HG03460 (cell line): ENCODE measurements at regions not wholly inside any gene's neighbourhood (a gene's known extent, or its start where the extent isn't known, plus 50 kb on each side); places are given as distances from the start of the nearest gene placed in this dataset.
"Not testable (repeated sequence)": the region's sequence is repeated elsewhere in the genome, so short reads cannot be mapped to it uniquely, and the experiment has no call there.

ENCODE experiments used
- ATAC-seq: cut with Tn5 transposase; IDR thresholded peaks from one replicate; pipeline ENCODE4 v1.9.1; 2021; ENCODE audit not compliant: unreplicated experiment

DNA sequence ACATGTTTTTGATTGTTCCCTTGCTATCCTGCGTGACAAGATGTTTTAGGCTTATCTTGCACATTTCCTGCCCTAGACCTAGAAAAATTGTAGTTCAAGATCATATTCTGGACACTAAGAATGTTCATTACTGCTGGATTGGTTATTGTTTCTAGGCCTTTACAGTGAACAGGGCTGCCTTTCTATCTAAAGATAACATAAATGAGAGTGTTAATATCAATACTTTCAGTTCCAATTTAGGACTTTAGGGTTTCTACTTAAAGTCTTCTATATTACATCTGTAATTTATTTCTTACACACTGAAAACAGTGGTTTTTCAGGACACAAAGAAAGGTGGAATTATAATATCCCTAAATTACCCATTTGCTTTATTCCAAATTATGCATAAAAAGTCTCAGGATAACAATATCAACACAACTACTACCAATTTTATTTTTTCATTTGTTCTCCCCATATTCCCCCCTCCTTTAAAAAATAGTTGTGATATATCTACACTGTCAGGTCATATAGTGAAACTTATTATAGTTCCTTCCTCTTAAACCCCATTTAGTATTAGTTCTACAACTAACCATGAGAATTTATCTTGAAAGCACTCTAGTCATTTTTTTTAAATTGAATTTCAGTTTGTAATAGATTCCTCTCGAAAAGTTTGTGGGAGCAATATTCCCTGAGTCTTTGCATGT is 293.9 kb upstream of the RIOK2 start:
- ATAC-seq = no peak

DNA sequence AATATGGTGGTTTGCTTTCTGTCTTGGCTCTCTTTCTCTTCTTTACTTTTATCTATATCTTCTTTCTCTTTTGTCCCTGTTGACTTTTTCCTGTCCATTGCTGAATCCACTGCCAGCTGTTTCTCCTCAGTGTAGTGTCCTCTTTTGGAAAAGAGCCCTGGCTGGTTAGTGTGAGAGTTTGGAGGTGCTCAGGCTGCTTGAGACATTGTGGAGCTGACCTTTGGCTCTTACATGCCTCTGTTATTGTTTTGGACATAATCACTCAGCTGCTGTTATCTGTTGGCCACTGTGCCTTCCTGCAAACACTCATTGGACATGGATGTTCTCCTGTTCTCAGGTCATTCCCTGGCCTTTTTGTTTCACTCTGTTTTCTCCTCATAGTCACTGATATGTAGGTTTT is 295.4 kb upstream of the RIOK2 start:
- ATAC-seq = no peak

GRCh38 chr5:97480313-97480712 is 297.3 kb upstream of the RIOK2 start:
- no peak for ATAC-seq

GRCh38 chr5:97488126-97488668 is 305.1 kb upstream of the RIOK2 start:
- ATAC-seq = no peak

DNA sequence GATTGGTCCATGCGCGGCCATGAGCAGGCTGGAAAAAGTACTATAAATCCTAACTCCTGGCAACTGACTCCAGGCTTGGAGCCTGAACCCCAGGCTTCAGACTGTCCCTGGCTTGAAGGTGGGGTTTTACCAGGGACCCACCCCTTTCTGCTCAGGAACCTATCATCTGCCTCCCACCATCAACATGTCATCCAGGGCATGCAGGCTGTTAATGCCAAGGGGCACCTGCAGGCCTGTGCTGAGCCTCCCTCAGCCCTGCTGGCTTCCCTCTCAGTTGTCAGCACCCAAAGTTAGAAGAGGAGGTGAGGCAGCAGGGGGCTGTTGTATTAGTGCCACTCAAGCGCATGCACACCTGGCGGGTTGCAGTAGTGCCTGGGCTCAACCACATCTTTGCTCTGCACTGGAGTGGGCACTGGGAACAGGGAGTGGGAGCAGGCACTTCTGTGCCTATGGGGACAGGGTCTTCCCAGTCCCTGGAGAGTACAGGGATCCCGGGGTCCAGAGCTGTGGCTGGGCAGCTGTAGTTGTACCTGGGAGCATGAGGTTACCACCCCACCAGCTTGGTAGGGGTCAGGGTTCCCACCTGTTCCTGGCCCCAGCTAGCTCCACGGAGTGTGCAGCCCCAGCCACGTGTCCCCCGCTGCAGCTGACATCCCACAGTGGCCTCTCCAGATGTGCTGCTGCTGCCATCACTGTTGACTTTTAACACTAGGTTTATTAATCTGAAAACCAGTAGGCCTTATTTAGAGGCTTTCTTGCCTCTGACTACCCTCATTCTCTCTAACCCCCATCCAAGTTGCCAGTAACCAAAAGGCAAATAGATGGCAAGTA is 306.2 kb upstream of the RIOK2 start:
- no peak for ATAC-seq

GRCh38 chr5:97494465-97494864 is 311.4 kb upstream of the RIOK2 start:
- ATAC-seq = no peak

- no peak for ATAC-seq
Observed at GRCh38 chr5:97495301-97495700, 312.3 kb upstream of the RIOK2 start.

- ATAC-seq = no peak
Observed at GRCh38 chr5:97496037-97496436, 313.0 kb upstream of the RIOK2 start.

- ATAC-seq = no peak
Observed at GRCh38 chr5:97498657-97499056, 315.6 kb upstream of the RIOK2 start.

DNA sequence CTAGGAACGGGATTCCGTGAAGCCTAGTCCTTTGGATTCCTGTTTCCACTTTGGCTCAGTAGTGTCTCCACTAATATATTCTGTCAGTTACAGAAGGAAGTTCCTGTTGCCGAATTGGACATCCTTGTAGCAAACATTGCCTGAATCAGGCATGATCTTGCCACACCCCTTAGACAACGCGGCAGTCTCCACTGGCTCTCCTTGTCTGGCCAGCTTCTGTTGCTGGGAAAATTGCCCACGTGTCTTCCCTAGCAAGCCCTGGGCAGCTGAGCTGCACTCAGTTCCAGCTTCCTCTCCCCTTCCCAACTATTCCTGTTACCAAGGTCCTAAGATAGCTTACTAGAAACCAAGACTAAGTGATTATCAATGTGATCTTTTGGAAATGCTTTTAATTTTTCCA is 316.6 kb upstream of the RIOK2 start:
- ATAC-seq = no peak

DNA sequence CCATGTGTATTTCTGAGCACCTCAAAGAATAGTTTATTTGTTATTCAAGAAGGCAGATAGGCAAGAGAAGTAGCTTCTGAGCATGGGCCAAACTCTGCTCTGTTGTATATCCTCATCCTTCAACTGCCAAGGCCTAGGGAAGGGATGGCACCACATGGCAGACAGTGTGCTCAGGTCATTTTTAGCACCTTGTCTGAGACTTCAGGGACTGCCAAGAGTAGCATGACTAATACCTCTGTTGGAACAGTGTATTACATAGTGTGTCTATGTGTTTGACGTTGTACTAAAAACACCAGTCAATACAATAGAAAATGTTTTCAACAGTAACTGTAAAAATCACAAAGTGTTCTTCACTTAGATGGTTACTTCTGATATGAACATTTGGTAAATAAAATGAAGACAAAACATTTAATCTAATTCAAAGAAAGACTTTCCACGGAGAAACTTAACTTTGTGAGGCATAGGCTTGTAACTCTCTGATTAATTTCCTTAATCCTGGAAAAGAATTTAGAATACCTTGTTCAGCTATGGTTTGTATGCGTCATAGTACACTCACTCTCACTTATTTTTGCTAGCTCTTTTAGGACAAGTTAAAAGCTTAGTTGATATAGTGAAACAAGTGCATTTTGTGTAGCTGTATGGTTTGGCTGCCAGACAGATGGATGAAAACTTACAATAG is 318.4 kb upstream of the RIOK2 start:
- ATAC-seq = no peak

- ATAC-seq = no peak
Observed at GRCh38 chr5:97501965-97502305, 318.9 kb upstream of the RIOK2 start.

DNA sequence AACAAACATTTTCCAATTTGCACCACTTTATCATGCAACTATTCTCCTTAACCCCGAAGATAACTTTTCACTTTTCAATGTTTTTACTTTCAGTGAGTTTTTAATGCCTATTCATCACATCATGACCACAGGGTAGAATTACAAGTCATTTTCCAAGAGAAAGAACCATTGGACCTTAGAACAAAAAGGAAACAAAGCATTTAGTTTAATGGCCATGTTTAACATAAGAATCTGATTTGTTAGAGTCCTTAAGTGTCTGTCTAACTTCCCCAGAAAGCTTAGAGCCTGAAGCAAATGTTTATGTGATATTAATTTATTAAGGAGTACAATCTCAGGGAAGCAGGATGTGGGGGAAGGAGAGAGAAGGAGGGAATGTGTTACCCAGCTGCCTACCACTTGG is 325.8 kb upstream of the RIOK2 start:
- ATAC-seq = no peak

DNA sequence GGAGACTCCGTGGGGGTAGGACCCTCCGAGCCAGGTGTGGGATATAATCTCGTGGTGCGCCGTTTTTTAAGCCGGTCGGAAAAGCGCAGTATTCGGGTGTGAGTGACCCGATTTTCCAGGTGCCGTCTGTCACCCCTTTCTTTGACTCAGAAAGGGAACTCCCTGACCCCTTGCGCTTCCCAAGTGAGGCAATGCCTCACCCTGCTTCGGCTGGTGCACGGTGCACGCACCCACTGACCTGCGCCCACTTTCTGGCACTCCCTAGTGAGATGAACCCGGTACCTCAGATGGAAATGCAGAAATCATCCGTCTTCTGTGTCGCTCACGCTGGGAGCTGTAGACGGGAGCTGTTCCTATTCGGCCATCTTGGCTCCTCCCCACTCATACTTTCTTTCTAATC is 336.5 kb upstream of the RIOK2 start:
- ATAC-seq = not testable (repeated sequence)

GRCh38 chr5:97523336-97523735 is 340.3 kb upstream of the RIOK2 start:
- ATAC-seq = not testable (repeated sequence)

DNA sequence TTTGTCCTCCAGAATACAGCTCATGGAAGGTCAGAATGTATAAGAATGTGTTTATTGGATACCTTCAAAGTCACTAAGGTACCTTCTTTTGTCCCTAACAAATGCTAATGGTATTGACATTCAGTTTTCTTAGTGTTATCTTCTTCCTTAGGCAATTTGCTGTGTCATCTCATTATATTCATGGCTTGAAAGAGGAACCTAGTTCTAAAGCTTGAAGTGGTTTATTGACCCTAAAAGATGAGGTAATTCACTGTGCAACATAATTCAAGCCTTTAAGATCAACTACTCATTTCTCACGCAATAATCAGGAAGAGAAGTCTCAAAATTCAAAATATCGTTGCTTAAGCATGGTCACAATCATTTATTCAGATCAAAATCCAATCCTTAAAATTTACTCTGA is 342.7 kb upstream of the RIOK2 start:
- no peak for ATAC-seq

- no peak for ATAC-seq
Observed at GRCh38 chr5:97528941-97529340, 345.9 kb upstream of the RIOK2 start.

DNA sequence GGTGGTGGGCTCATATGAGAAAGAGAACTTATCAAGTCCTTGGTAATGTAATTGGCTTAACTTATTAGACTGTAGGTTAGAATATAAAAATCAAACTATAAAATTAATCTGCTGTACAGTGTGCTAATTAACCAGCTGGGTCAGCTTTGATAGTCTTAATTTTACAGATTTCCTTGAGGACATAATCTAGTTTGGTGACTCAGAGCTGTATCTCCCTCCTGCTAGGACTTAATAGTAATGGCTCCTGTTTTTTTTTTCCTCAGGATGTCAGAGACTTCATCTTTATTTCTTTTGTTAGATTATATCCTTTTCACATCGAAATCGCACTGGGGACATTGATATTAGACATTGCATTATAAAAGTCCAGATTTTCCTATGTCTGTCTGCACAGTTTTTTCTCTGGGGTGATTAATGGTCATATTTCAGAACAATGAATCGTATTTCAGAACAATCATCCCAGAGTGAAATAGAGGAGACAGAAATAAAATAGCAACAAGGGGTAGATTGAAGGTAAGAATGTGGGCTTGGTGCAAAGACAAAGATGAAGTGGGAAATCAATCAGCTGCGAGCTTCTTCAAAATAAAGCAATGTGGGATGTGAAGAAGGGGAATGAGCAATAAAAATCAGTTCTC is 346.4 kb upstream of the RIOK2 start:
- no peak for ATAC-seq

- ATAC-seq = peak; percentile 93
Observed at GRCh38 chr5:97531549-97531948, 348.5 kb upstream of the RIOK2 start.

GRCh38 chr5:97534166-97534565 is 351.1 kb upstream of the RIOK2 start:
- peak; percentile 42 for ATAC-seq

- no peak for ATAC-seq
Observed at GRCh38 chr5:97536683-97537082, 353.6 kb upstream of the RIOK2 start.
